SK-N-MC (cell line): ENCODE measurements at regions not wholly inside any gene's neighbourhood (a gene's known extent, or its start where the extent isn't known, plus 50 kb on each side); places are given as distances from the start of the nearest gene placed in this dataset.

ENCODE experiments used
- EZH2 ChIP-seq: fragments of 200-600 bp; sonication (generic); IDR thresholded peaks from one replicate; pipeline ENCODE4 v1.6.1; 2017; ENCODE audit warnings: antibody characterized with exemption
- FOXP2 ChIP-seq: optimal IDR thresholded peaks from 2 replicates; pipeline ENCODE3; 2011; ENCODE audit warnings: mild to moderate bottlenecking, moderate library complexity; ENCODE audit not compliant: insufficient read depth; ENCODE audit errors: extremely low read length, control extremely low read depth
- POLR2AphosphoS5 ChIP-seq: IDR thresholded peaks from 2 replicates; pipeline ENCODE4 v1.6.1; 2012; ENCODE audit warnings: mild to moderate bottlenecking, low read depth, low read length, borderline replicate concordance

GRCh38 chr5:142515036-142515435 is 170.9 kb downstream of the FGF1 start:
- TF ChIP-seq EZH2 (no peak), POLR2AphosphoS5 (no peak), FOXP2 (no peak)
